HEK293T (cell line): ENCODE measurements at regions not wholly inside any gene's neighbourhood (a gene's known extent, or its start where the extent isn't known, plus 50 kb on each side); places are given as distances from the start of the nearest gene placed in this dataset.
A peak's percentile ranks its signal among the peaks of the same experiment; 100 is the strongest.
"Not testable (repeated sequence)": the region's sequence is repeated elsewhere in the genome, so short reads cannot be mapped to it uniquely, and the experiment has no call there.

Experiments used
- CTCF ChIA-PET: fragments of 350-600 bp; formaldehyde crosslinking; extraction: SDS; loops from one replicate; lab custom pipeline; 2021; ENCODE audit warnings: antibody characterized with exemption, inconsistent platforms; lab: Yijun Ruan, JAX
- POLR2A ChIA-PET: fragments of 350-600 bp; formaldehyde crosslinking; extraction: SDS; loops from one replicate; lab custom pipeline; 2020; ENCODE audit warnings: antibody characterized with exemption, inconsistent platforms; lab: Yijun Ruan, JAX
- DNase-seq: peaks from one replicate; pipeline ENCODE4 v3.0.0; 2012; ENCODE audit warnings: mixed read lengths; ENCODE audit errors: extremely low spot score
- ARNT ChIP-seq: fragments of 450-650 bp; IDR thresholded peaks from 2 replicates; pipeline ENCODE4 v1.6.1; 2017; ENCODE audit warnings: mild to moderate bottlenecking
- BHLHE40 ChIP-seq: fragments of 450-650 bp; IDR thresholded peaks from 2 replicates; pipeline ENCODE4 v1.6.1; 2016; ENCODE audit warnings: mild to moderate bottlenecking, moderate library complexity, borderline replicate concordance
- CTBP1 ChIP-seq: fragments of 450-650 bp; IDR thresholded peaks from 2 replicates; pipeline ENCODE4 v1.6.1; 2016; ENCODE audit warnings: borderline replicate concordance
- ELF4 ChIP-seq: fragments of 450-650 bp; IDR thresholded peaks from 2 replicates; pipeline ENCODE4 v1.6.1; 2017; ENCODE audit warnings: antibody characterized with exemption
- FOXA1 ChIP-seq: fragments of 450-650 bp; IDR thresholded peaks from 2 replicates; pipeline ENCODE4 v1.6.1; 2016; ENCODE audit warnings: mild to moderate bottlenecking
- FOXK2 ChIP-seq: fragments of 450-650 bp; IDR thresholded peaks from 2 replicates; pipeline ENCODE4 v1.6.1; 2016; ENCODE audit warnings: mild to moderate bottlenecking
- FOXM1 ChIP-seq: fragments of 450-650 bp; IDR thresholded peaks from 2 replicates; pipeline ENCODE4 v1.6.1; 2017; ENCODE audit warnings: mild to moderate bottlenecking, borderline replicate concordance
- HDGF ChIP-seq: fragments of 450-650 bp; IDR thresholded peaks from 2 replicates; pipeline ENCODE4 v1.6.1; 2017; ENCODE audit warnings: antibody characterized with exemption, borderline replicate concordance
- L3MBTL2 ChIP-seq: fragments of 450-650 bp; conservative IDR thresholded peaks from 2 replicates; pipeline ENCODE4 v1.6.1; 2016; ENCODE audit warnings: mild to moderate bottlenecking
- LEF1 ChIP-seq: fragments of 450-650 bp; IDR thresholded peaks from 2 replicates; pipeline ENCODE4 v1.6.1; 2017; ENCODE audit warnings: mild to moderate bottlenecking, borderline replicate concordance
- NFRKB ChIP-seq: fragments of 450-650 bp; IDR thresholded peaks from 2 replicates; pipeline ENCODE4 v1.6.1; 2016; ENCODE audit warnings: mild to moderate bottlenecking, moderate library complexity
- SP1 ChIP-seq: fragments of 450-650 bp; IDR thresholded peaks from 2 replicates; pipeline ENCODE4 v1.6.1; 2017
- SUZ12 ChIP-seq: fragments of 450-650 bp; IDR thresholded peaks from 2 replicates; pipeline ENCODE4 v1.6.1; 2016; ENCODE audit warnings: mild to moderate bottlenecking
- TARDBP ChIP-seq: fragments of 450-650 bp; IDR thresholded peaks from 2 replicates; pipeline ENCODE4 v1.6.1; 2016
- ZNF384 ChIP-seq: fragments of 450-650 bp; IDR thresholded peaks from 2 replicates; pipeline ENCODE4 v1.6.1; 2016
- TF ChIP-seq, protein P1 (sequence below): fragments of 450-650 bp; IDR thresholded peaks from 2 replicates; pipeline ENCODE4 v1.6.1; 2016

DNA sequence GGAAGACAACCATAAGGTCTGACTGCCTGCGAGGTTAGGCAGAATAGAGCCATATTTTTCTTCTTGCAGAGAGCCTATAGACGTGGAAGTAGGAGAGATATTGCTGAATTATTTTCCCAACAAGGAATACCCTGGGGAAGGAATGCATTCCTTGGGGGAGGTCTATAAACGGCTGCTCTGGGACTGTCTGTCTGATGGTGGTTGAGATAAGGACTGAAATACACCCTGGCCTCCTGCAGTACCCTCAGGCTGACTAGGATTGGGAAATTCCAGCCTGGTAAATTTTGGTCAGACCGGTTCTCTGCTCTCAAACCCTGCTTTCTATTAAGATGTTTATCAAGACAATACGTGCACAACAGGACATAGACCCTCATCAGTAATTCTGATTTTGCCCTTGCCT lies 617.5 kb upstream of the GRIN3A start:
- DNase-seq = no peak
- TF ChIP-seq ZNF384 (no peak), LEF1 (no peak), NFRKB (no peak), TARDBP (no peak)
- TF ChIP-seq, protein P1, sequence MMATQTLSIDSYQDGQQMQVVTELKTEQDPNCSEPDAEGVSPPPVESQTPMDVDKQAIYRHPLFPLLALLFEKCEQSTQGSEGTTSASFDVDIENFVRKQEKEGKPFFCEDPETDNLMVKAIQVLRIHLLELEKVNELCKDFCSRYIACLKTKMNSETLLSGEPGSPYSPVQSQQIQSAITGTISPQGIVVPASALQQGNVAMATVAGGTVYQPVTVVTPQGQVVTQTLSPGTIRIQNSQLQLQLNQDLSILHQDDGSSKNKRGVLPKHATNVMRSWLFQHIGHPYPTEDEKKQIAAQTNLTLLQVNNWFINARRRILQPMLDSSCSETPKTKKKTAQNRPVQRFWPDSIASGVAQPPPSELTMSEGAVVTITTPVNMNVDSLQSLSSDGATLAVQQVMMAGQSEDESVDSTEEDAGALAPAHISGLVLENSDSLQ = no peak
- POLR2A ChIA-PET = no interaction called here
- CTCF ChIA-PET = no interaction called here

DNA sequence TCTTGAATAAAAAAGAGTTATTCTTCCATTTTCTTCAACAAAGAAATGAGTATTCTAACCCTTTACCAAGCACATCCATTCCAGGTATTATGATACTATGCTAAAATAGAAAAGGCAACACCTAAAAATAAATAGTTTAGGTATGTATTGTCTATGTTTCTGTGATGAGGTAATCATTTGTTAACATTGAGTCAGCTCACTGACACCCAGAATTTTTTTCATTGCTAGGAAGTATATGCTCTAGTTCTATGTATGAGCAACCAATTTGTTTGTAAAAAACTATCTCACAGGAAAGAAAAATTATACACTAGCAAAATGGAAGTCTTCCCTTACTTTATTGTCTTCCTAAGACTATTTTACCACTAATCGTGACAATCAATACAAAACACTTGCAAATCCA lies 615.6 kb upstream of the GRIN3A start:
- ChIA-PET CTCF (no interaction called here), POLR2A (no interaction called here)
- DNase-seq = no peak
- no peak for TF ChIP-seq ELF4
- no peak for TF ChIP-seq BHLHE40
- TF ChIP-seq FOXA1 = no peak
- TF ChIP-seq FOXK2 = no peak
- TF ChIP-seq ZNF384 = no peak
- no peak for TF ChIP-seq SUZ12
- no peak for TF ChIP-seq LEF1
- TF ChIP-seq CTBP1 = no peak
- TF ChIP-seq FOXM1 = no peak
- TF ChIP-seq HDGF = no peak
- no peak for TF ChIP-seq ARNT
- no peak for TF ChIP-seq NFRKB
- TF ChIP-seq L3MBTL2 = no peak
- no peak for TF ChIP-seq SP1
- TF ChIP-seq, protein P1 = no peak
- TF ChIP-seq TARDBP = no peak

DNA sequence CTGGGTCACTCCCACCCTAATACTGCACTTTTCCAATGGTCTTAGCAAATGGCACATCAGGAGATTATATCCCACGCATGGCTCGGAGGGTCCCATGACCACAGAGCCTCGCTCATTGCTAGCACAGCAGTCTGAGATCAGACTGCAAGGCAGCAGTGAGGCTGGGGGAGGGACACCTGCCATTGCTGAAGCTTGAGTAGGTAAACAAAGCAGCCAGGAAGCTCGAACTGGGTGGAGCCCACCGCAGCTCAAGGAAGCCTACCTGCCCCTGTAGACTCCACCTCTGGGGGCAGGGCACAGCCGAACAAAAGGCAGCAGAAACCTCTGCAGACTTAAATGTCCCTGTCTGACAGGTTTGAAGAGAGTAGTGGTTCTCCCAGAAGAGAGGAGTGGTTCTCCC lies 599.0 kb upstream of the GRIN3A start:
- DNase-seq, CTCF ChIA-PET, POLR2A ChIA-PET: not testable (repeated sequence)

DNA sequence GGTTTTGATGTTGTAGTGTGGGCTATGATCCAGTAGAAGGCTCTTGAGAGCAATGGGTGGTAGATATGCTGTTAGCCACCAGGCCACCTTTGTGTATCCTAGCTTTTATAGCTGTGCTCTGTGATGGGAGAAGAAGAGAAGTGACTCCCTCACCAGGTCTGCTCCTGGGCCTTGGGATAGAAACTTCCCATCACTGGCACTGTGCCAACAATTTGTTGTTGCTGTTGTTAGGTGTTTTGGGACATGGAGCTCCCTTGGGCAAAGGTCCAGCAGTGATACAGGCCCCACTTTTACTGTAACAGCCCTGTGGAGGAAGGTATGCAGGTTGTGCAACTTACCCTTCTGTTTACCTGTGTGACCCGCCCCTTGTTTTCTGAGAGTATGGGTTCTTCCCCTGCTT lies 570.9 kb upstream of the GRIN3A start:
- no peak for DNase-seq
- ChIA-PET CTCF (no interaction called here), POLR2A (no interaction called here)
- TF ChIP-seq FOXK2 (no peak), HDGF (no peak), ELF4 (no peak), LEF1 (no peak), FOXA1 (no peak), NFRKB (no peak), TARDBP (no peak), BHLHE40 (no peak), FOXM1 (no peak), SP1 (no peak), CTBP1 (no peak), ZNF384 (no peak), SUZ12 (no peak), L3MBTL2 (no peak)
- TF ChIP-seq, protein P1 = no peak

DNA sequence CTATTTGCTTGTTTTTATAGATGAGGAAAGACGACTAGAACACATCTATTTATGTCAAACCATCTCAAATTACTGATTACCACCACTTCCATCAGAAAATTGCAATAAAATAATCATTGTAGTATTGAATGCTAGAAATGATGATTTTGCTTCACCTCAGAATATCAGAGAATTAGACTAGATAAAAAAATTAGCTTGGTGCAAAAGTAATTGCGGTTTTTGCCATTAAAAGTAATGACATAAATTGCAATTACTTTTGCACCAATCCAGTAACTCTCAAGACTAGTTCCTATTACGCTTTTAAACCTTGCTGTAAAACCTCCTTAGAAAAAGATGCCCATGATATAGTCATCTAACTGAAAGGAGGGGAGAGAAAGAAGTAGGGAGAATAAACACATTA lies 556.7 kb upstream of the GRIN3A start:
- TF ChIP-seq ELF4 = peak; percentile 63
- no peak for TF ChIP-seq FOXM1
- no peak for TF ChIP-seq ZNF384
- DNase-seq = no peak
- CTCF ChIA-PET = no interaction called here
- POLR2A ChIA-PET = no interaction called here

DNA sequence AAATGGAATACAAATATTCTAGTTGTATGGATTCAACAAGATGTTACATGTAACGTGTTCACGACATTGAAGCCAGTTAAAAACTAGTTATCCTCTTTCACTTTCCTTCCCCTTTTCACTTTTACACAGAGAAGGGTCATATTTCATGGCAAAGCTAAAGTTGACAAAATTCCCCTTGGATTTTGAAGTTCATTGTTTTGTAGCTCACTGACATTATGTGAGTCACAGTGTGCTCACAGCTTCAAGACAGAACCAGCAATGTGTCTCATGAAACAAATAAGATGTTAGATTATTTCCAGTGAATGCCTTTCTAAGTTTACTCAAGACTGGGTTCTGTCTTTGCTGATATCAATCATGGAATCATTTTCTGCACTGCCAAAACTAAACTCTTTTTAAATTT lies 535.5 kb upstream of the GRIN3A start:
- no peak for DNase-seq
- ChIA-PET CTCF (no interaction called here), POLR2A (no interaction called here)
- TF ChIP-seq L3MBTL2 (no peak), SP1 (no peak), TARDBP (no peak), FOXK2 (no peak), FOXM1 (no peak), LEF1 (no peak), NFRKB (no peak), HDGF (no peak), SUZ12 (no peak), ELF4 (no peak), ZNF384 (no peak), BHLHE40 (no peak), CTBP1 (no peak)

DNA sequence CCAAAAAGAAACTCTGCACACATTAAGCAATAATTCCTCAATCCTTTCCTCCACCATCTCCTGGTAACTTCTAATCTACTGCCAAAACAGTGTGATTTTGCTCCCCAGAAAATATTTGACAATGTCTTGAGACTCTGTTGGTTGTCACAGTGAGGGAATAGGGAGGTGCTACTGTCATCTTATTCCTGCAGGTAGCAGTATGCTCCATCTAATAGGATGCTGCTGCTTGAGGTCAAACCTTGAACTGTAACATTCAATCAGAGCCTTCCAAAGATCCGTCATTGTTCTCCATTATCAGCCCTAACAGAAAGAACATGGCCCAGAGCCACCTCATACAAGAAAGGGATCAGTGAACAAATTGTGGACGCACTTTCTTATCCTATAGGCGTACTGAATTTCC lies 514.7 kb upstream of the GRIN3A start:
- TF ChIP-seq HDGF = no peak
- no peak for TF ChIP-seq BHLHE40
- no peak for TF ChIP-seq FOXK2
- TF ChIP-seq, protein P1 = no peak
- TF ChIP-seq ELF4 = no peak
- TF ChIP-seq NFRKB = no peak
- TF ChIP-seq ARNT = no peak
- no peak for TF ChIP-seq CTBP1
- no peak for TF ChIP-seq TARDBP
- TF ChIP-seq FOXA1 = no peak
- TF ChIP-seq FOXM1 = no peak
- no peak for TF ChIP-seq L3MBTL2
- no peak for TF ChIP-seq SP1
- TF ChIP-seq SUZ12 = no peak
- DNase-seq = no peak
- POLR2A ChIA-PET = no interaction called here
- CTCF ChIA-PET = no interaction called here
